HL-60 (cell line): ENCODE measurements at regions not wholly inside any gene's neighbourhood (a gene's known extent, or its start where the extent isn't known, plus 50 kb on each side); places are given as distances from the start of the nearest gene placed in this dataset.

Source experiments
- POLR2AphosphoS5 ChIP-seq: IDR thresholded peaks from 2 replicates; pipeline ENCODE4 v1.6.1; 2012; ENCODE audit warnings: low read depth
- TF ChIP-seq, protein P1 (sequence below): IDR thresholded peaks from one replicate; pipeline ENCODE4 v1.5.1; 2011; ENCODE audit warnings: low read length, control low read depth, inconsistent platforms; ENCODE audit not compliant: insufficient read depth
- TF ChIP-seq, protein P2 (sequence below): IDR thresholded peaks from 2 replicates; pipeline ENCODE4 v1.6.1; 2012; ENCODE audit warnings: low read depth; ENCODE audit not compliant: insufficient replicate concordance

DNA sequence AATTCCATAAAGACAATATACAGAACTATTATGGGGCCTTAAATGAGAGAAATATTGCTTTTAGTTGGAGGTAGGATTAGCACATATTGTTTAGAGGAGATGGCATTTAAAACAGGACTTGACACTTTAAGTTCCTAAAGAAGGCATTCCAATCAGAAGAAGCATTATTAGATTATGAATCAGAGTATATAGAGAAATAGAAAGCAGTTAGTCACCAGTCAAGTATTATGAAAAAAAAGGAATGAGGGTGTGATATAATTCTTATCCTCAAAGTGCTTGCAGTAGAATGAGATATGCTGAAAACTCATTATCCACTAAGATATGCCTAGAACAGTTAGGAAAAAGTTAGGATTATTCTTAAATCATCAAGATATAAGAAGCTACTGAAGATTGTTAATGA is 456.2 kb downstream of the ZNF385D start:
- TF ChIP-seq, protein P1, sequence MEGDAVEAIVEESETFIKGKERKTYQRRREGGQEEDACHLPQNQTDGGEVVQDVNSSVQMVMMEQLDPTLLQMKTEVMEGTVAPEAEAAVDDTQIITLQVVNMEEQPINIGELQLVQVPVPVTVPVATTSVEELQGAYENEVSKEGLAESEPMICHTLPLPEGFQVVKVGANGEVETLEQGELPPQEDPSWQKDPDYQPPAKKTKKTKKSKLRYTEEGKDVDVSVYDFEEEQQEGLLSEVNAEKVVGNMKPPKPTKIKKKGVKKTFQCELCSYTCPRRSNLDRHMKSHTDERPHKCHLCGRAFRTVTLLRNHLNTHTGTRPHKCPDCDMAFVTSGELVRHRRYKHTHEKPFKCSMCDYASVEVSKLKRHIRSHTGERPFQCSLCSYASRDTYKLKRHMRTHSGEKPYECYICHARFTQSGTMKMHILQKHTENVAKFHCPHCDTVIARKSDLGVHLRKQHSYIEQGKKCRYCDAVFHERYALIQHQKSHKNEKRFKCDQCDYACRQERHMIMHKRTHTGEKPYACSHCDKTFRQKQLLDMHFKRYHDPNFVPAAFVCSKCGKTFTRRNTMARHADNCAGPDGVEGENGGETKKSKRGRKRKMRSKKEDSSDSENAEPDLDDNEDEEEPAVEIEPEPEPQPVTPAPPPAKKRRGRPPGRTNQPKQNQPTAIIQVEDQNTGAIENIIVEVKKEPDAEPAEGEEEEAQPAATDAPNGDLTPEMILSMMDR, result no peak
- no peak for TF ChIP-seq POLR2AphosphoS5
- TF ChIP-seq, protein P2, sequence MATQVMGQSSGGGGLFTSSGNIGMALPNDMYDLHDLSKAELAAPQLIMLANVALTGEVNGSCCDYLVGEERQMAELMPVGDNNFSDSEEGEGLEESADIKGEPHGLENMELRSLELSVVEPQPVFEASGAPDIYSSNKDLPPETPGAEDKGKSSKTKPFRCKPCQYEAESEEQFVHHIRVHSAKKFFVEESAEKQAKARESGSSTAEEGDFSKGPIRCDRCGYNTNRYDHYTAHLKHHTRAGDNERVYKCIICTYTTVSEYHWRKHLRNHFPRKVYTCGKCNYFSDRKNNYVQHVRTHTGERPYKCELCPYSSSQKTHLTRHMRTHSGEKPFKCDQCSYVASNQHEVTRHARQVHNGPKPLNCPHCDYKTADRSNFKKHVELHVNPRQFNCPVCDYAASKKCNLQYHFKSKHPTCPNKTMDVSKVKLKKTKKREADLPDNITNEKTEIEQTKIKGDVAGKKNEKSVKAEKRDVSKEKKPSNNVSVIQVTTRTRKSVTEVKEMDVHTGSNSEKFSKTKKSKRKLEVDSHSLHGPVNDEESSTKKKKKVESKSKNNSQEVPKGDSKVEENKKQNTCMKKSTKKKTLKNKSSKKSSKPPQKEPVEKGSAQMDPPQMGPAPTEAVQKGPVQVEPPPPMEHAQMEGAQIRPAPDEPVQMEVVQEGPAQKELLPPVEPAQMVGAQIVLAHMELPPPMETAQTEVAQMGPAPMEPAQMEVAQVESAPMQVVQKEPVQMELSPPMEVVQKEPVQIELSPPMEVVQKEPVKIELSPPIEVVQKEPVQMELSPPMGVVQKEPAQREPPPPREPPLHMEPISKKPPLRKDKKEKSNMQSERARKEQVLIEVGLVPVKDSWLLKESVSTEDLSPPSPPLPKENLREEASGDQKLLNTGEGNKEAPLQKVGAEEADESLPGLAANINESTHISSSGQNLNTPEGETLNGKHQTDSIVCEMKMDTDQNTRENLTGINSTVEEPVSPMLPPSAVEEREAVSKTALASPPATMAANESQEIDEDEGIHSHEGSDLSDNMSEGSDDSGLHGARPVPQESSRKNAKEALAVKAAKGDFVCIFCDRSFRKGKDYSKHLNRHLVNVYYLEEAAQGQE, result no peak
